ENCODE measurements at regions not wholly inside any gene's neighbourhood (a gene's known extent, or its start where the extent isn't known, plus 50 kb on each side); places are given as distances from the start of the nearest gene placed in this dataset.

DNA sequence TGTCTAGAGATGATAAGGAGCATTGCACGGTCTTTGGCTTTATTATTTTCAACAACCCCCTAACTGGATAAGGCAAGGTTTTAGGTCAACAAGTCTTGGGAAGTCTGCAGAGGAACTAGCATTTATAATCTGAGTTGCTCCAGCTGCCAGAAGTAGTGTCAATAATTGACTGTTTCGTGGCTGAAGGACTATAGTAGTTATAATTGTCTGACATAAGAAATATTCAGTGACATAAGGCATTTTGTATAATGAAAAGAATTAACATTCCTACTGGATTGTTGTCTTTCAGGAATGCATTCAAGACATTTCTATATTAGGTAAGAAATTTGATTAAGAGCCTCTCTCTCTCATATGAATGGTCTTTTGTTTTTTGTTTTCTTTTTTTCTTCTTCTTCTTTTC, 136.9 kb upstream of the SGK1 start:
- Histone ChIP-seq H3K9me3 (no peaks in the 10 kb centered on the region), H3K4me2 (no peak overlapping the region), H3K27ac (no peak overlapping the region), H3K4me1 (peaks cover 8% of the 10 kb centered on the region; the same call in 1 of the 3 replicates), H3K4me3 (no peak overlapping the region)
- CTCF ChIA-PET, result no interaction called here
- POLR2A ChIA-PET, result no interaction called here
- no peak for ATAC-seq
- 80% methylated on average over 2 of the region's 2 CpGs for WGBS (ENCODE audit: missing lambda C conversion rate)
- TF ChIP-seq ELK1 (IDR thresholded peaks at IDR 0.05; ENCODE audit: low read depth, low read length) (no peak), EHMT2 (IDR thresholded peaks at IDR 0.05; ENCODE audit: low read depth) (no peak), CEBPB (IDR thresholded peaks at IDR 0.05) (no peak), FOSB (CRISPR knock-in tag; IDR thresholded peaks at IDR 0.05) (no peak)
- TF ChIP-seq, protein P1, sequence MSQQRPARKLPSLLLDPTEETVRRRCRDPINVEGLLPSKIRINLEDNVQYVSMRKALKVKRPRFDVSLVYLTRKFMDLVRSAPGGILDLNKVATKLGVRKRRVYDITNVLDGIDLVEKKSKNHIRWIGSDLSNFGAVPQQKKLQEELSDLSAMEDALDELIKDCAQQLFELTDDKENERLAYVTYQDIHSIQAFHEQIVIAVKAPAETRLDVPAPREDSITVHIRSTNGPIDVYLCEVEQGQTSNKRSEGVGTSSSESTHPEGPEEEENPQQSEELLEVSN (IDR thresholded peaks at IDR 0.05; ENCODE audit: borderline replicate concordance, low read depth), result no peak
- no peak for FAIRE-seq
- DNase-seq (ENCODE audit: low read depth in 1 of 2, low spot score in 1 of 2), result no peak

DNA sequence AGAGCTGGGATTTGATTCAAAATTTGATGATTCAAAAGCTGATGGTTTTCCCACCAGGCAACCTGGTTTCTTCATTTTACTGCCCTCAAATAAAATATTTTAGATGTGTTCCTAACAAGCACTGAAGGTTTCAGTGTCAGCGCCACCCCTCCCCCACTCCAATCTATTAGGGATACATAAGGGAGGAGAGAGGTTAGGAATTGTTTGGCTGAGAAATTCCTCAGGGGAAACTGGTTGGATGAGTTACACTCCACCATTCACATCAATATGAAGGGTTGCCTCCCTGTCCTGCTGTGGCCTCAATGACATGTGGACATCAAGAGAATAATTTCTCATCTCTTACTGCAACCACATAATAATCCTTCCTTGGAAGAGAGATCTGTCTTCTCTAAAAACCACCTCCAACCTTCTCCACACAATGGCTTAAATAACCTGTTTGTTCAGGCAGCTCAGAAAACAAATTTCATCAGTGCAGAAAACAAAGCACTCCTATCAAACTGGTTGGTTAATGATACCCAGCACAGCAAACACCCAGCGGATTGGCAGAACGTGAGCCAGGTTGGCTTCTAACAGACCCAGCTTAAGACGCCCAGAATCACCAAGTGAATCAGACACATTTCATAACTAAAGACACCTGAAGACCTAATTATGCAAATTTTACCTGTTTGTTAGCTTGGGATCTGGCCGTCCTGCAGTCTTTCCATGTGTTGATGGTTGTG, 136.0 kb upstream of the SGK1 start:
- Histone ChIP-seq H3K9me3 (no peaks in the 10 kb centered on the region), H3K4me3 (no peak overlapping the region), H3K4me1 (peaks cover 8% of the 10 kb centered on the region; the same call in 1 of the 3 replicates), H3K4me2 (no peak overlapping the region), H3K27ac (no peak overlapping the region)
- ATAC-seq (no peak), DNase-seq (ENCODE audit: low read depth in 1 of 2, low spot score in 1 of 2) (no peak), FAIRE-seq (no peak)
- TF ChIP-seq TP53 (CRISPR knock-in tag; IDR thresholded peaks at IDR 0.05) (no peak), ZNF302 (CRISPR knock-in tag; IDR thresholded peaks at IDR 0.05) (no peak), KDM1A (IDR thresholded peaks at IDR 0.05; ENCODE audit: low read depth) (no peak), NFE2L2 (conservative IDR thresholded peaks at IDR 0.05; ENCODE audit: low read length) (no peak), NR3C1 (IDR thresholded peaks at IDR 0.05) (no peak), RARB (CRISPR knock-in tag; IDR thresholded peaks at IDR 0.05) (no peak), MAFK (IDR thresholded peaks at IDR 0.05; ENCODE audit: partially characterized antibody) (no peak), HMGXB4 (CRISPR knock-in tag; IDR thresholded peaks at IDR 0.05; ENCODE audit: borderline replicate concordance) (no peak), POLR2AphosphoS2 (conservative IDR thresholded peaks at IDR 0.05; ENCODE audit: low read length) (no peak), HOXB13 (CRISPR knock-in tag; IDR thresholded peaks at IDR 0.05; ENCODE audit: low read depth) (no peak)
- ChIA-PET CTCF (interaction anchor here (1.0 kb wide), 1 partner anchor 13 kb away, joined by 3 read pairs; no protein-coding TSS in a partner anchor), POLR2A (no interaction called here)
- WGBS (ENCODE audit: missing lambda C conversion rate), result 69% methylated on average over 5 of the region's 5 CpGs

GRCh38 chr6:134452906-134453305, 135.0 kb upstream of the SGK1 start:
- ATAC-seq (no peak), DNase-seq (ENCODE audit: low read depth in 1 of 2, low spot score in 1 of 2) (no peak), FAIRE-seq (no peak)
- H3K4me3 ChIP-seq, result no peak overlapping the region
- no peak for TF ChIP-seq MAFK (IDR thresholded peaks at IDR 0.05; ENCODE audit: partially characterized antibody)
- TF ChIP-seq EHMT2 (IDR thresholded peaks at IDR 0.05; ENCODE audit: low read depth), result no peak
- TF ChIP-seq RARB (CRISPR knock-in tag; IDR thresholded peaks at IDR 0.05), result no peak
- TF ChIP-seq JUN (IDR thresholded peaks at IDR 0.05), result no peak
- TF ChIP-seq CEBPB (IDR thresholded peaks at IDR 0.05), result no peak
- TF ChIP-seq FOSL2 (IDR thresholded peaks at IDR 0.05), result no peak
- TF ChIP-seq FOSL2 (CRISPR knock-in tag; IDR thresholded peaks at IDR 0.05), result peak; percentile 55; the same call in 1 of the 2 replicates
- no peak for TF ChIP-seq GATA3 (IDR thresholded peaks at IDR 0.05; ENCODE audit: borderline replicate concordance)
- no peak for TF ChIP-seq KDM5A (IDR thresholded peaks at IDR 0.05)
- ChIA-PET POLR2A (no interaction called here), CTCF (no interaction called here)
- H3K4me1 ChIP-seq, result peaks cover 8% of the 10 kb centered on the region; the same call in 1 of the 3 replicates
- no peak overlapping the region for H3K27ac ChIP-seq
- no peaks in the 10 kb centered on the region for H3K9me3 ChIP-seq
- WGBS (ENCODE audit: missing lambda C conversion rate), result 82% methylated on average over 3 of the region's 3 CpGs
- no peak overlapping the region for H3K4me2 ChIP-seq
